Ascending aorta (tissue), 2 donors: ENCODE measurements at regions not wholly inside any gene's neighbourhood (a gene's known extent, or its start where the extent isn't known, plus 50 kb on each side); places are given as distances from the start of the nearest gene placed in this dataset.

Source experiments
- DNase-seq, 2 donors: peaks; one replicate each; pipeline ENCODE4 v3.0.0-alpha.2; 2019; ENCODE audit warnings: low spot score in 2 of 2
- H3K27ac ChIP-seq, 2 donors: fragments of 200-600 bp; sonication (generic); one replicate each; pipeline ENCODE4 v1.5.1; 2016 to 2017; ENCODE audit warnings: mild to moderate bottlenecking in 1 of 2
- H3K27me3 ChIP-seq: fragments of 200-600 bp; sonication (generic); one replicate; pipeline ENCODE4 v1.5.1; 2017
- H3K36me3 ChIP-seq, 2 donors: fragments of 200-600 bp; sonication (generic); one replicate each; pipeline ENCODE4 v1.5.1; 2016
- H3K4me1 ChIP-seq, 2 donors: fragments of 200-600 bp; sonication (generic); one replicate each; pipeline ENCODE4 v1.5.1; 2016 to 2017; ENCODE audit warnings: mild to moderate bottlenecking in 1 of 2
- H3K4me3 ChIP-seq, 2 donors: fragments of 200-600 bp; sonication (generic); one replicate each; pipeline ENCODE4 v1.5.1; 2016 to 2017; ENCODE audit warnings: mild to moderate bottlenecking in 1 of 2
- H3K9me3 ChIP-seq, 2 donors: fragments of 200-600 bp; sonication (generic); one replicate each; pipeline ENCODE4 v1.5.1; 2016
- intact Hi-C: fragments of 100-400 bp; cut with DNase I; formaldehyde crosslinking; loops from one replicate; pipeline ENCODE4 v1.15.1; 2023
- TF ChIP-seq, protein P1 (sequence below), 3 experiments: fragments of 200-600 bp in 2 of 3; fragments of 450-650 bp in 1 of 3; sonication (generic) in 2 of 3; IDR thresholded peaks; one replicate each; pipeline ENCODE4 v1.5.1; 2016 to 2019; ENCODE audit warnings: antibody characterized with exemption in 3 of 3, mild to moderate bottlenecking in 1 of 3, moderate library complexity in 1 of 3

DNA sequence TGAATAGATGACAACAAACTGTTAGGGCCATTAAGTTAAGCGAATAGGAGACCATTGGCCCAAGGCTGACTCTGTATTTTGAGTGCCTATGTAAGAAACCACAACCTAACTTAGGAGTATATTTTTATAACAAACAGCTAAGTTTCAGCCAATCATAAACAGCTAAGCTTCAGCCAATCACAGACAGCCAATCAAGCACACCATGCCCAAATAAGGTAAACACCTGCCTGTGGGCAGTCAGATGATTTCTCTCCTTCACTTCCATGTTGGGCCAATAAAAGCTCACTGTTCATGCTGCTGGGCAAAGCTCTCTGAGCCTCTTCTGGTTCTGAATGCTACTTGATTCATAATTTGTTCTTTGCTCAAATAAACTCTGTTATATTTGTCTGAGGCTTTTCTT is 344.6 kb downstream of the BTG1 start:
- H3K27ac ChIP-seq, result no peak overlapping the region
- no peaks in the 10 kb centered on the region for H3K27me3 ChIP-seq
- DNase-seq, result no peak
- no peaks in the 10 kb centered on the region for H3K9me3 ChIP-seq
- H3K4me1 ChIP-seq, result no peaks in the 10 kb centered on the region
- no peak overlapping the region for H3K4me3 ChIP-seq
- intact Hi-C loops, result no loop called here
- TF ChIP-seq, protein P1, sequence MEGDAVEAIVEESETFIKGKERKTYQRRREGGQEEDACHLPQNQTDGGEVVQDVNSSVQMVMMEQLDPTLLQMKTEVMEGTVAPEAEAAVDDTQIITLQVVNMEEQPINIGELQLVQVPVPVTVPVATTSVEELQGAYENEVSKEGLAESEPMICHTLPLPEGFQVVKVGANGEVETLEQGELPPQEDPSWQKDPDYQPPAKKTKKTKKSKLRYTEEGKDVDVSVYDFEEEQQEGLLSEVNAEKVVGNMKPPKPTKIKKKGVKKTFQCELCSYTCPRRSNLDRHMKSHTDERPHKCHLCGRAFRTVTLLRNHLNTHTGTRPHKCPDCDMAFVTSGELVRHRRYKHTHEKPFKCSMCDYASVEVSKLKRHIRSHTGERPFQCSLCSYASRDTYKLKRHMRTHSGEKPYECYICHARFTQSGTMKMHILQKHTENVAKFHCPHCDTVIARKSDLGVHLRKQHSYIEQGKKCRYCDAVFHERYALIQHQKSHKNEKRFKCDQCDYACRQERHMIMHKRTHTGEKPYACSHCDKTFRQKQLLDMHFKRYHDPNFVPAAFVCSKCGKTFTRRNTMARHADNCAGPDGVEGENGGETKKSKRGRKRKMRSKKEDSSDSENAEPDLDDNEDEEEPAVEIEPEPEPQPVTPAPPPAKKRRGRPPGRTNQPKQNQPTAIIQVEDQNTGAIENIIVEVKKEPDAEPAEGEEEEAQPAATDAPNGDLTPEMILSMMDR (IDR thresholded peaks at IDR 0.05), result no peak
- no peaks in the 10 kb centered on the region for H3K36me3 ChIP-seq

GRCh38 chr12:91793676-91794075 is 352.0 kb downstream of the BTG1 start:
- DNase-seq, result no peak
- Histone ChIP-seq H3K27me3 (no peaks in the 10 kb centered on the region), H3K9me3 (no peaks in the 10 kb centered on the region), H3K27ac (no peak overlapping the region), H3K36me3 (no peaks in the 10 kb centered on the region), H3K4me3 (no peak overlapping the region), H3K4me1 (no peaks in the 10 kb centered on the region)
- TF ChIP-seq, protein P1 (IDR thresholded peaks at IDR 0.05), result no peak
- intact Hi-C loops, result no loop called here

- no peak for DNase-seq
- H3K27ac ChIP-seq, result no peak overlapping the region
- no peak overlapping the region for H3K4me3 ChIP-seq
- H3K9me3 ChIP-seq, result no peaks in the 10 kb centered on the region
- no peaks in the 10 kb centered on the region for H3K4me1 ChIP-seq
- no peaks in the 10 kb centered on the region for H3K36me3 ChIP-seq
- TF ChIP-seq, protein P1 (IDR thresholded peaks at IDR 0.05), result no peak
- no peaks in the 10 kb centered on the region for H3K27me3 ChIP-seq
- intact Hi-C loops, result no loop called here
Observed at GRCh38 chr12:91792597-91792996, 353.0 kb downstream of the BTG1 start.

DNA sequence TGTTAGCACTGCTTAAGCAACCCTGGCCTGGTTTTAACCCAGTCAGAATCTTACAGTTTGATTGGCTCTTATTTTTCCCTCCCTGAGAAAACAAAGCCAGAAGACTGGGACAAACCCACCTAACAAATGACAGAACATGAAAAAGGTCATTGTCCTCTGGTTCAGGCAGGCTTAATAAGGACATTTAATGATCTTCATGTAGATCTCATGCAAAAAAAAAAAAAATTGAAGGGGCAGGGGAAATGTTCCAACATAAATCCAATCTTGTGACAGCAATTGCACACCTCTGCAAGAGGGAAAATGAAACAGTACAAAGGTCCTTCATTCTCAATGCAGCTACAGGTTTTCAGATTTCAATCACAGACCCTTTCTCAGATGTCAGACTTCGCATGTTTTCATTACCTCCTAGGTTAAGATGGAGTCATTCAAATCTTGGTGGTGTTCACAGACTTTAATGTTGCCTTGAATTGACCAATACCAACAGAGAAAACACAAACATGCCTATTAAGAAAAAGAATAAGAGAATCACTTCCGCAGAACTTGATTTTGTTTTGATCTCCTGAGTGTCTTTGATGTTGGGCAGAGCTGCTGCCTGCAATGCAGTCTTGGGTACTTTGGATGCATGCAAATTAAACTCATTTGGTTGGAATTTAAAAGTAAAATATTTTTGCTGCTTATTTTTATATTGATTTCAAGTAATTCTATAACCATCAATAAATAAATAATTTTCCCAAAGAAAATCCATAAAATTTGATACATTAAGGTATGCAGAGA is 359.0 kb downstream of the BTG1 start:
- Histone ChIP-seq H3K4me3 (no peak overlapping the region), H3K27me3 (no peaks in the 10 kb centered on the region), H3K4me1 (no peaks in the 10 kb centered on the region), H3K27ac (no peak overlapping the region), H3K36me3 (no peaks in the 10 kb centered on the region), H3K9me3 (no peaks in the 10 kb centered on the region)
- no peak for DNase-seq
- TF ChIP-seq, protein P1 (IDR thresholded peaks at IDR 0.05), result no peak
- intact Hi-C loops, result no loop called here

DNA sequence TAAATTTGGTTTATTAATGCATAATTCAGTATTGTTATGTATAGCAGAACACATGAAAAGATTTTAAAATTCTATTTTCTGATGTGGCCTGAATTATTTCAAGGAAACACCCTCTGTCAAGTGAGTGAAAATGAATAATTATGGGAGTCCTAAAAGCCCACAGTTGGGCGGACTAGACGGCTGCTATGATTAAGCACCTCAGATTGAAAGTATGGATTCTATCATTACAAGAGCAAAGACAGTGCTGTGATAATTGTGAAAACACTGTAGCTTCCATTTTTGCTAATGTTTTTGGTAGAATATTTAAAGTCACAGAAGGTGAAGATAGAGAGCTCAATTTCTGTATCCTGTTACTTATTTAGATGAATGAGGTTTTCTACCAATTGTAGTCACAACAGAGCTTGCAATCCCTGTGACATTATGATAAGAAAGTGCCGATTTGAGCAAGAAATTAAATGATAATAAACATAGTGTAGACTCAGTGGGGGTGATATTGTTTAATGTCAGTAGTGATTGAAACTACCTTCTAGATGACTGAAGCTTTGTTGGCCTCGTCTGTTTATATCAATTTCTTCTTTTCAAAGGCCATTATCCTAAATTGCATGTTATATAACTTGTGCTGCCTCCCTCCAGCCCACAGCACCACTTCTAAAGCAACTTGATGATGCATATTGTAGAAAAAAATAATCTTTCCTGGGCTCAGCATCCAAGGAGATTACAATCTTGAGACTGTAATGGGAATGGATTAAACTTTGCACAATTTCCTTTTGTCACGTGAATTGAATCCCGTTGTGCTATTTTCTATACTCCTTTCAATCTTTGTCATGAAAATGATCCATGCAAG is 359.8 kb downstream of the BTG1 start:
- TF ChIP-seq, protein P1 (IDR thresholded peaks at IDR 0.05), result no peak
- Histone ChIP-seq H3K4me1 (no peaks in the 10 kb centered on the region), H3K4me3 (no peak overlapping the region), H3K27ac (no peak overlapping the region), H3K27me3 (no peaks in the 10 kb centered on the region), H3K36me3 (no peaks in the 10 kb centered on the region), H3K9me3 (no peaks in the 10 kb centered on the region)
- DNase-seq, result no peak
- intact Hi-C loops, result no loop called here
